SJSA1 (cell line): ENCODE measurements at regions not wholly inside any gene's neighbourhood (a gene's known extent, or its start where the extent isn't known, plus 50 kb on each side); places are given as distances from the start of the nearest gene placed in this dataset.
"Not testable (repeated sequence)": the region's sequence is repeated elsewhere in the genome, so short reads cannot be mapped to it uniquely, and the experiment has no call there.

Source experiments
- DNase-seq, 2 experiments: peaks; one replicate each; pipeline ENCODE4 v3.0.0-alpha.2; 2015 to 2020; ENCODE audit warnings: low spot score in 2 of 2, low read depth in 1 of 2
- H3K27ac ChIP-seq: fragments of 250-450 bp; sonication (Bioruptor Pico); 2 replicates; pipeline ENCODE4 v1.5.1; 2020; ENCODE audit warnings: mild to moderate bottlenecking, moderate library complexity
- H3K27me3 ChIP-seq: fragments of 250-450 bp; sonication (Bioruptor Pico); replicated peaks from 2 replicates; pipeline ENCODE4 v1.5.1; 2020; ENCODE audit warnings: mild to moderate bottlenecking, moderate library complexity
- H3K36me3 ChIP-seq: fragments of 250-450 bp; sonication (Bioruptor Pico); 2 replicates; pipeline ENCODE4 v1.5.1; 2020; ENCODE audit warnings: mild to moderate bottlenecking
- H3K4me1 ChIP-seq: fragments of 250-450 bp; sonication (Bioruptor Pico); replicated peaks from 2 replicates; pipeline ENCODE4 v1.6.1; 2021; ENCODE audit warnings: mild to moderate bottlenecking
- H3K4me3 ChIP-seq: fragments of 250-450 bp; sonication (Bioruptor Pico); 2 replicates; pipeline ENCODE4 v1.5.1; 2020; ENCODE audit warnings: mild to moderate bottlenecking
- H3K9me3 ChIP-seq: fragments of 250-450 bp; sonication (Bioruptor Pico); replicated peaks from 2 replicates; pipeline ENCODE4 v1.5.1; 2020; ENCODE audit warnings: mild to moderate bottlenecking

DNA sequence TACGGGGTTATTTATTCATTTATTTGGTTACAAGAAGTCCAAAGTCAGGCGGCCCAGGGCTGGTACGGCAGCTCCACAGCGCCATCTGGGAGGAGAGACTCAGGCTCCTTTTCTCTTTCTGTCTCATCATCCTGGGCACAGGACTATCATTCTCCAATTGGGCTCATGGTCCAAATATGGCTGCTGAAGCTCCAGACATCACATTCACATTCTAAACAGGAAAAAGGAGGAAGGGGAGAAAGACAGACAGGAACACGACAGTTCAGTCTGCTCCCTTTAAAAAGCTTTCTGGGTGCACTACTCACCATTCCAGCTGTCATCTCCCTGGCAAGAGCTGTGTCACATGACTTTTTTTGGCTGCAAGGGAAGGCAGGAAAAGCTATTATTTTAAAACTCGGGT lies 74.4 kb upstream of the PDZD8 start:
- peaks cover 5% of the 10 kb centered on the region; the same call in 1 of the 2 replicates for H3K9me3 ChIP-seq
- 0 out of 2 replicates have a peak, but pooled peaks cover 2% of the 10 kb centered on the region for H3K27me3 ChIP-seq
- DNase-seq: no peak
- H3K4me1 ChIP-seq: no peaks in the 10 kb centered on the region
- no peak overlapping the region for H3K27ac ChIP-seq
- no peaks in the 10 kb centered on the region for H3K36me3 ChIP-seq
- no peak overlapping the region for H3K4me3 ChIP-seq

- Histone ChIP-seq H3K4me3 (no peak overlapping the region), H3K9me3 (peaks cover 5% of the 10 kb centered on the region; the same call in 1 of the 2 replicates), H3K36me3 (no peaks in the 10 kb centered on the region), H3K27ac (no peak overlapping the region), H3K27me3 (0 out of 2 replicates have a peak, but pooled peaks cover 2% of the 10 kb centered on the region), H3K4me1 (no peaks in the 10 kb centered on the region)
- no peak for DNase-seq
These were observed 73.6 kb upstream of the PDZD8 start for GRCh38 chr10:117448802-117449201.

DNA sequence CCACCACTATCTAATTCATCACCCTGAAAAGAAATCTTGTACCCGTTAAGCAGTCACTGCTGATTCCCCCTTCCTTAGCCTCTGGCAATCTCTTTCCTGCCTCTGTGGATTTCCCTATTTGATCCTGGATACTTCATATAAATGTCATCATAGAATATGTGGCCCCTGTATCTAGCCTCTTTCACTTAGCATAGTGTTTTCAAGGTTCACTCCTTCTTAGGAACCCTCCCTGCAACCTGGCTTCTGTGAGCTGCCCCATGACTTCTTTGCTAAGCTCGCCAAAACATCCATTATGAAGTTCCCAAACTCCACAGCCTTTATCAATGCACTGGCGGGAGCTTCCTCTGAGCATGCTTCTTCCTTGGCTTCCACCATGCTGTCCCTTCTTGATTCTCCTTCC lies 70.8 kb upstream of the PDZD8 start:
- Histone ChIP-seq H3K36me3 (no peaks in the 10 kb centered on the region), H3K9me3 (no peaks in the 10 kb centered on the region), H3K4me3 (no peak overlapping the region), H3K27me3 (0 out of 2 replicates have a peak, but pooled peaks cover 2% of the 10 kb centered on the region), H3K27ac (no peak overlapping the region), H3K4me1 (peaks cover 21% of the 10 kb centered on the region)
- no peak for DNase-seq

- Histone ChIP-seq H3K27ac (no peak overlapping the region), H3K4me1 (peaks cover 21% of the 10 kb centered on the region), H3K27me3 (0 out of 2 replicates have a peak, but pooled peaks cover 2% of the 10 kb centered on the region), H3K4me3 (no peak overlapping the region), H3K9me3 (no peaks in the 10 kb centered on the region), H3K36me3 (no peaks in the 10 kb centered on the region)
- DNase-seq: no peak
These were observed 69.3 kb upstream of the PDZD8 start for GRCh38 chr10:117444497-117445040.

DNA sequence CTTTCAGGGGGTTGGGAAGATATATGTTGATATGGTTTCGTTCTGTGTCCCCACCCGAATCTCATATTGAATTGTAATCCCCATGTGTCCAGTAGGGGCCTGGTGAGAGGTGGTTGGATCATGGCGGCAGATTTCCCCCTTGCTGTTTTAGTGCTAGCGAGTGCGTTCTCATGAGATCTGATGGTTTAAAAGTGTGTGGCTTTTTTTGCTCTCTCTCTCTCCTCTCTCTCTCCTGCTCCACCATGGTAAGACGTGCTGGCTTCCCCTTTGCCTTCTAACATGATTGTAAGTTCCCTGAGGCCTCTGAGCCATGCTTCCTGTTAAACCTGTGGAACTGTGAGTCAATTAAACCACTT lies 68.4 kb upstream of the PDZD8 start:
- Histone ChIP-seq H3K9me3 (no peaks in the 10 kb centered on the region), H3K27ac (no peak overlapping the region), H3K36me3 (no peaks in the 10 kb centered on the region), H3K4me1 (peaks cover 21% of the 10 kb centered on the region), H3K27me3 (0 out of 2 replicates have a peak, but pooled peaks cover 2% of the 10 kb centered on the region), H3K4me3 (no peak overlapping the region)
- no peak for DNase-seq

GRCh38 chr10:117442944-117443685 lies 67.9 kb upstream of the PDZD8 start:
- Histone ChIP-seq H3K36me3 (no peaks in the 10 kb centered on the region), H3K9me3 (no peaks in the 10 kb centered on the region), H3K4me3 (no peak overlapping the region), H3K4me1 (peaks cover 21% of the 10 kb centered on the region), H3K27me3 (0 out of 2 replicates have a peak, but pooled peaks cover 2% of the 10 kb centered on the region), H3K27ac (no peak overlapping the region)
- peak; percentile 54 to 67 for DNase-seq

DNA sequence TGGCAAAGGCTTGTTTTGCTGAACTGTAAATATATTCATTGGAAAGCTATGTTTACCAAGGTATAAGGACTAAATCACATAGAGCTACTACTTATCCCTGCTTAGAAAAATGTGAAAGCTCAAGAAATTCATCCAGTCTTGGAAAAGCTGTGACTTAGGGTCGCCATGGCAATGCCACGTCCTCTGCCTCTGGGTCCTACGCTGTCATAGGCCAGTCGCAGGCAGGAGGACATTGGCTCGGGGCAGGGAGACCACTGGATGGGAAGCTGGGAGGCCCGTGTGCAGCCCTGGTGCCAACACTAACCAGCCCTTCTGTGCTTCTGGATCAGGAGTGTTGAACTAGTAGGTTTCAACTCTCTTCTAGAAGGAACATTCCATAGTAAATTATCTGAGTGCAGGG lies 67.3 kb upstream of the PDZD8 start:
- H3K4me1 ChIP-seq: peaks cover 21% of the 10 kb centered on the region
- DNase-seq: no peak
- no peak overlapping the region for H3K27ac ChIP-seq
- no peaks in the 10 kb centered on the region for H3K36me3 ChIP-seq
- H3K9me3 ChIP-seq: no peaks in the 10 kb centered on the region
- 0 out of 2 replicates have a peak, but pooled peaks cover 2% of the 10 kb centered on the region for H3K27me3 ChIP-seq
- no peak overlapping the region for H3K4me3 ChIP-seq

DNA sequence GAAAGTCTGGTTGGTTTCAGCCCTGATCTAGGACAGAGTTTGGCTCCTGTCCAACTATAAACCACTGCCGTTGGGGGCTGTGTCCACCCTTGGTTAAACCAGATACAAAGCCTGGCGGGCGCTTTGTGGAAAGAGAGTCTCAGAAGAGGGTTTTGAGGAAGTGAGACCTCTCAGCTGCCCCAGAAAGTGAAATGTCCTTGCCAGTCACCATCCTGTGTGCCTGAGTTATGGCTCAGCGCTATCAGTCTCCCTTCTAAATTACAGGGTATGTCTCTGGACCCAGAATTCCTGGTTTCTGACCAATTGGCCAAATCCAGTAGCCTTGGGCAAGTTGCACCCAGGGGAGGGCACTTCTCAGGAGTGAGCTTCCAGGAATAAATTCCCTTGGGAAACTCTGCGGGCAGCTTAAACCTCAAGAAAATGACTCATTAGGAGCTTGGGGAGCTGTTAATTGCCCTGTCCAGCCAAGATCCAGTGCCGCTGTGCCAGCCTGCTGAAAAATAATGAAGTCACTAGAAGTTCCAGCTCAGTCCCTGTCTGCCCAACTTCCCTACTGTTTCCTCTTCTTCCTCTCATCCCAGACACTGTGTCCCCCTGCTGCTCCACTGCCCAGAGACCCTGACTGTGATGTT lies 66.7 kb upstream of the PDZD8 start:
- Histone ChIP-seq H3K9me3 (no peaks in the 10 kb centered on the region), H3K27me3 (0 out of 2 replicates have a peak, but pooled peaks cover 2% of the 10 kb centered on the region), H3K4me1 (peaks cover 21% of the 10 kb centered on the region), H3K27ac (no peak overlapping the region), H3K36me3 (no peaks in the 10 kb centered on the region), H3K4me3 (no peak overlapping the region)
- DNase-seq: peak; percentile 60 to 71

- Histone ChIP-seq H3K4me3 (no peak overlapping the region), H3K36me3 (no peaks in the 10 kb centered on the region), H3K9me3 (no peaks in the 10 kb centered on the region), H3K4me1 (peaks cover 21% of the 10 kb centered on the region), H3K27me3 (0 out of 2 replicates have a peak, but pooled peaks cover under 1% of the 10 kb centered on the region), H3K27ac (no peak overlapping the region)
- no peak for DNase-seq
These were observed 66.1 kb upstream of the PDZD8 start for GRCh38 chr10:117441361-117441760.

GRCh38 chr10:117439243-117439912 lies 64.1 kb upstream of the PDZD8 start:
- Histone ChIP-seq H3K4me3 (no peak overlapping the region), H3K27ac (no peak overlapping the region), H3K27me3 (no peaks in the 10 kb centered on the region), H3K9me3 (no peaks in the 10 kb centered on the region), H3K4me1 (peaks cover 21% of the 10 kb centered on the region), H3K36me3 (no peaks in the 10 kb centered on the region)
- DNase-seq: no peak

GRCh38 chr10:117432866-117433265 lies 57.6 kb upstream of the PDZD8 start:
- Histone ChIP-seq H3K27ac (no peak overlapping the region), H3K4me3 (no peak overlapping the region), H3K27me3 (no peaks in the 10 kb centered on the region), H3K9me3 (no peaks in the 10 kb centered on the region), H3K36me3 (no peaks in the 10 kb centered on the region), H3K4me1 (no peaks in the 10 kb centered on the region)
- no peak for DNase-seq

- Histone ChIP-seq H3K4me3 (no peak overlapping the region), H3K36me3 (no peaks in the 10 kb centered on the region), H3K27me3 (no peaks in the 10 kb centered on the region), H3K27ac (no peak overlapping the region), H3K4me1 (no peaks in the 10 kb centered on the region), H3K9me3 (no peaks in the 10 kb centered on the region)
- no peak for DNase-seq
These were observed 55.9 kb upstream of the PDZD8 start for GRCh38 chr10:117431160-117431559.

GRCh38 chr10:117430535-117430934 lies 55.3 kb upstream of the PDZD8 start:
- H3K27ac ChIP-seq, H3K9me3 ChIP-seq, H3K4me3 ChIP-seq, H3K36me3 ChIP-seq, H3K4me1 ChIP-seq, H3K27me3 ChIP-seq, DNase-seq: not testable (repeated sequence)
